ENCODE measurements at regions not wholly inside any gene's neighbourhood (a gene's known extent, or its start where the extent isn't known, plus 50 kb on each side); places are given as distances from the start of the nearest gene placed in this dataset.
"Not testable (repeated sequence)": the region's sequence is repeated elsewhere in the genome, so short reads cannot be mapped to it uniquely, and the experiment has no call there.

GRCh38 chr18:22602456-22602855, 184.7 kb upstream of the CTAGE1 start:
- TF ChIP-seq CTCF, POLR2A (IDR thresholded peaks at IDR 0.05): not testable (repeated sequence)

Measured in adrenal gland (tissue), 5 donors.